H9 (cell line): ENCODE measurements at regions not wholly inside any gene's neighbourhood (a gene's known extent, or its start where the extent isn't known, plus 50 kb on each side); places are given as distances from the start of the nearest gene placed in this dataset.

Source experiments
- DNase-seq: peaks from one replicate; pipeline ENCODE4 v3.0.0-alpha.2; 2017
- H2AFZ ChIP-seq: one replicate; pipeline ENCODE4 v1.6.1; 2013; ENCODE audit warnings: mild to moderate bottlenecking, low read length, control low read depth, moderate library complexity
- H2AK5ac ChIP-seq: 2 replicates; pipeline ENCODE4 v1.6.1; 2013; ENCODE audit warnings: low read length, control low read depth, mixed read lengths; ENCODE audit not compliant: insufficient read length
- H2BK120ac ChIP-seq: one replicate; pipeline ENCODE4 v1.6.1; 2013; ENCODE audit warnings: low read depth, mild to moderate bottlenecking, low read length, control low read depth, inconsistent platforms; ENCODE audit not compliant: poor library complexity, severe bottlenecking
- H2BK12ac ChIP-seq: 2 replicates; pipeline ENCODE4 v1.6.1; 2013; ENCODE audit warnings: low read length, control low read depth, mixed read lengths, low read depth; ENCODE audit not compliant: insufficient read length
- H2BK15ac ChIP-seq: 2 replicates; pipeline ENCODE4 v1.6.1; 2013; ENCODE audit warnings: low read depth, low read length, control low read depth
- H2BK20ac ChIP-seq: one replicate; pipeline ENCODE4 v1.6.1; 2013; ENCODE audit warnings: low read depth, mild to moderate bottlenecking, low read length, control low read depth, inconsistent platforms; ENCODE audit not compliant: poor library complexity, severe bottlenecking
- H2BK5ac ChIP-seq: 2 replicates; pipeline ENCODE4 v1.6.1; 2013; ENCODE audit warnings: low read length, control low read depth, mixed read lengths; ENCODE audit not compliant: insufficient read length
- H3K14ac ChIP-seq: 2 replicates; pipeline ENCODE4 v1.6.1; 2013; ENCODE audit warnings: low read length, control low read depth; ENCODE audit not compliant: insufficient read depth
- H3K18ac ChIP-seq: 2 replicates; pipeline ENCODE4 v1.6.1; 2013; ENCODE audit warnings: low read depth, mild to moderate bottlenecking, mixed read lengths, low read length, control low read depth; ENCODE audit not compliant: insufficient read length
- H3K23ac ChIP-seq: 2 replicates; pipeline ENCODE4 v1.6.1; 2013; ENCODE audit warnings: low read length, control low read depth, mixed read lengths, low read depth; ENCODE audit not compliant: insufficient read length
- H3K23me2 ChIP-seq: 2 replicates; pipeline ENCODE4 v1.6.1; 2013; ENCODE audit warnings: low read depth, mild to moderate bottlenecking, mixed read lengths, low read length, control low read depth; ENCODE audit not compliant: insufficient read length, poor library complexity, severe bottlenecking
- H3K27ac ChIP-seq: 2 replicates; pipeline ENCODE4 v1.5.1; 2013; ENCODE audit warnings: low read length, control low read depth, mixed read lengths, low read depth; ENCODE audit not compliant: insufficient read length
- H3K27me3 ChIP-seq: 2 replicates; pipeline ENCODE4 v1.6.1; 2013; ENCODE audit warnings: low read length, control low read depth, inconsistent platforms; ENCODE audit not compliant: insufficient read depth
- H3K4ac ChIP-seq: 2 replicates; pipeline ENCODE4 v1.6.1; 2013; ENCODE audit warnings: low read depth, mild to moderate bottlenecking, control low read depth, inconsistent platforms, low read length, moderate library complexity
- H3K4me1 ChIP-seq: 2 replicates; pipeline ENCODE4 v1.6.1; 2013; ENCODE audit warnings: low read length, control low read depth, inconsistent platforms; ENCODE audit not compliant: insufficient read depth
- H3K4me2 ChIP-seq: 2 replicates; pipeline ENCODE4 v1.6.1; 2013; ENCODE audit warnings: low read length, control low read depth, mixed read lengths; ENCODE audit not compliant: insufficient read length, insufficient read depth
- H3K56ac ChIP-seq: 2 replicates; pipeline ENCODE4 v1.6.1; 2013; ENCODE audit warnings: low read depth, mild to moderate bottlenecking, mixed read lengths, low read length, control low read depth; ENCODE audit not compliant: insufficient read length
- H3K79me1 ChIP-seq: 2 replicates; pipeline ENCODE4 v1.6.1; 2013; ENCODE audit warnings: low read depth, mild to moderate bottlenecking, moderate library complexity, low read length, control low read depth, inconsistent platforms; ENCODE audit not compliant: insufficient read depth, poor library complexity, severe bottlenecking
- H3K79me2 ChIP-seq: 2 replicates; pipeline ENCODE4 v1.6.1; 2013; ENCODE audit warnings: low read length, control low read depth, inconsistent platforms; ENCODE audit not compliant: insufficient read depth
- H3K9ac ChIP-seq: 2 replicates; pipeline ENCODE4 v1.6.1; 2013; ENCODE audit warnings: low read length, control low read depth, mixed read lengths; ENCODE audit not compliant: insufficient read length; ENCODE audit errors: extremely low read depth
- H3K9me3 ChIP-seq: one replicate; pipeline ENCODE4 v1.6.1; 2013; ENCODE audit warnings: low read depth, low read length, inconsistent platforms; ENCODE audit not compliant: control insufficient read depth
- H3T11ph ChIP-seq: one replicate; pipeline ENCODE4 v1.6.1; 2013; ENCODE audit warnings: mild to moderate bottlenecking, low read length, control low read depth, inconsistent platforms
- H4K20me1 ChIP-seq: one replicate; pipeline ENCODE4 v1.6.1; 2013; ENCODE audit not compliant: control insufficient read depth, insufficient read length, insufficient read depth
- H4K5ac ChIP-seq: 2 replicates; pipeline ENCODE4 v1.6.1; 2013; ENCODE audit warnings: low read depth, mild to moderate bottlenecking, mixed read lengths, low read length, control low read depth; ENCODE audit not compliant: insufficient read length
- H4K8ac ChIP-seq: replicated peaks from 2 replicates; pipeline ENCODE4 v1.6.1; 2013; ENCODE audit warnings: low read length, control low read depth, mixed read lengths, low read depth; ENCODE audit not compliant: insufficient read length
- H4K91ac ChIP-seq: 2 replicates; pipeline ENCODE4 v1.6.1; 2013; ENCODE audit warnings: low read depth, mild to moderate bottlenecking, moderate library complexity, mixed read lengths, low read length, control low read depth; ENCODE audit not compliant: insufficient read length
- H3K27ac Mint-ChIP-seq, 3 experiments: 2 replicates in 2 of 3; 3 replicates in 1 of 3; pipeline ENCODE4 v1.8.0; 2020 to 2021; ENCODE audit warnings: mixed read lengths in 3 of 3, mild to moderate bottlenecking in 1 of 3, moderate library complexity in 1 of 3
- H3K27me3 Mint-ChIP-seq: 2 replicates; pipeline ENCODE4 v1.8.0; 2021; ENCODE audit warnings: low read depth, mild to moderate bottlenecking, moderate library complexity, mixed read lengths
- H3K36me3 Mint-ChIP-seq, 3 experiments: 2 replicates in 2 of 3; 3 replicates in 1 of 3; pipeline ENCODE4 v1.8.0; 2020 to 2021; ENCODE audit warnings: low read depth in 3 of 3, mixed read lengths in 3 of 3; ENCODE audit not compliant: insufficient read depth in 1 of 3
- H3K4me1 Mint-ChIP-seq, 2 experiments: 2 replicates each; pipeline ENCODE4 v1.8.0; 2020; ENCODE audit warnings: mixed read lengths in 2 of 2
- H3K4me3 Mint-ChIP-seq, 2 experiments: 2 replicates in 1 of 2; 3 replicates in 1 of 2; pipeline ENCODE4 v1.8.0; 2020 to 2021; ENCODE audit warnings: mild to moderate bottlenecking in 2 of 2, mixed read lengths in 2 of 2, moderate library complexity in 1 of 2
- H3K9me3 Mint-ChIP-seq, 2 experiments: 2 replicates in 1 of 2; 3 replicates in 1 of 2; pipeline ENCODE4 v1.8.0; 2020; ENCODE audit warnings: mild to moderate bottlenecking in 2 of 2, mixed read lengths in 2 of 2, moderate library complexity in 1 of 2
- CTCF ChIP-seq: fragments of 200-600 bp; sonication (generic); conservative IDR thresholded peaks from 3 replicates; pipeline ENCODE4 v1.8.0; 2021; ENCODE audit warnings: antibody characterized with exemption, mild to moderate bottlenecking
- WGBS: extraction: QIAGEN DNeasy Blood & Tissue Kit; methylation state at CpG from one replicate; pipeline ENCODE4 v1.1.7; 2013; ENCODE audit warnings: missing lambda C conversion rate, low lambda C conversion rate, mixed read lengths; ENCODE audit not compliant: insufficient read length; ENCODE audit errors: extremely low coverage; 5-methylcytosine and 5-hydroxymethylcytosine counted together

GRCh38 chr10:8437896-8438295 is 383.4 kb downstream of the GATA3 start:
- no peak overlapping the region for H3K14ac ChIP-seq
- H4K5ac ChIP-seq: no peak overlapping the region
- no peak overlapping the region for H3K4ac ChIP-seq
- H2BK15ac ChIP-seq: no peak overlapping the region
- DNase-seq: no peak
- Mint-ChIP-seq H3K9me3 (no peaks in the 10 kb centered on the region; a peak in 1 of 5 replicates), H3K36me3 (no peaks in the 10 kb centered on the region), H3K4me3 (no peak overlapping the region), H3K4me1 (peaks cover 3 to 7% of the 10 kb centered on the region in 2 experiments; a peak in 3 of 4 replicates), H3K27me3 (peaks cover 81% of the 10 kb centered on the region), H3K27ac (no peak overlapping the region)
- no peaks in the 10 kb centered on the region for H3K9me3 ChIP-seq
- H3K56ac ChIP-seq: no peak overlapping the region
- TF ChIP-seq CTCF: no peak
- no peaks in the 10 kb centered on the region for H3K23me2 ChIP-seq
- no peak overlapping the region for H4K8ac ChIP-seq
- H2AFZ ChIP-seq: no peak overlapping the region
- no peak overlapping the region for H2BK120ac ChIP-seq
- H3K79me1 ChIP-seq: no peaks in the 10 kb centered on the region
- no peak overlapping the region for H2BK5ac ChIP-seq
- H3K27me3 ChIP-seq: no peaks in the 10 kb centered on the region; the same call in 1 of the 2 replicates
- no peak overlapping the region for H4K91ac ChIP-seq
- no peak overlapping the region for H3K23ac ChIP-seq
- H4K20me1 ChIP-seq: no peaks in the 10 kb centered on the region
- no peak overlapping the region for H2AK5ac ChIP-seq
- no CpG with 5 or more reads among the region's 3 CpGs for WGBS
- no peak overlapping the region for H3T11ph ChIP-seq
- no peaks in the 10 kb centered on the region for H3K4me1 ChIP-seq
- H3K27ac ChIP-seq: no peak overlapping the region
- H2BK20ac ChIP-seq: no peak overlapping the region
- H3K4me2 ChIP-seq: no peak overlapping the region
- no peaks in the 10 kb centered on the region for H3K79me2 ChIP-seq
- no peak overlapping the region for H2BK12ac ChIP-seq
- H3K9ac ChIP-seq: no peak overlapping the region
- no peak overlapping the region for H3K18ac ChIP-seq
